ENCODE measurements at regions not wholly inside any gene's neighbourhood (a gene's known extent, or its start where the extent isn't known, plus 50 kb on each side); places are given as distances from the start of the nearest gene placed in this dataset.

- H3K36me3 ChIP-seq, result no peaks in the 10 kb centered on the region
- H3K9me3 ChIP-seq, result no peaks in the 10 kb centered on the region
- H3K4me3 ChIP-seq (ENCODE audit: low read depth in 1 of 2, low read length in 1 of 2), result no peak overlapping the region
- H3K4me1 ChIP-seq (ENCODE audit: control insufficient read depth in 1 of 2, insufficient read depth in 1 of 2, low read depth in 1 of 2, low read length in 1 of 2), result no peaks in the 10 kb centered on the region
- H3K27me3 ChIP-seq, result no peaks in the 10 kb centered on the region
- H3K27ac ChIP-seq, result no peak overlapping the region
- TF ChIP-seq CTCF (IDR thresholded peaks at IDR 0.05), result no peak
These were observed 72.6 kb upstream of the SPRY1 start for GRCh38 chr4:123323998-123324397.

- no peak overlapping the region for H3K27ac ChIP-seq
- no peaks in the 10 kb centered on the region for H3K4me1 ChIP-seq (ENCODE audit: control insufficient read depth in 1 of 2, insufficient read depth in 1 of 2, low read depth in 1 of 2, low read length in 1 of 2)
- H3K36me3 ChIP-seq, result no peaks in the 10 kb centered on the region
- H3K9me3 ChIP-seq, result no peaks in the 10 kb centered on the region
- no peak for TF ChIP-seq CTCF (IDR thresholded peaks at IDR 0.05)
- H3K4me3 ChIP-seq (ENCODE audit: low read depth in 1 of 2, low read length in 1 of 2), result no peak overlapping the region
- no peaks in the 10 kb centered on the region for H3K27me3 ChIP-seq
These were observed 71.3 kb upstream of the SPRY1 start for GRCh38 chr4:123325241-123325681.

- Histone ChIP-seq H3K4me1 (ENCODE audit: control insufficient read depth in 1 of 2, insufficient read depth in 1 of 2, low read depth in 1 of 2, low read length in 1 of 2) (no peaks in the 10 kb centered on the region), H3K4me3 (ENCODE audit: low read depth in 1 of 2, low read length in 1 of 2) (no peak overlapping the region), H3K36me3 (no peaks in the 10 kb centered on the region), H3K27me3 (no peaks in the 10 kb centered on the region), H3K9me3 (no peaks in the 10 kb centered on the region), H3K27ac (no peak overlapping the region)
- TF ChIP-seq CTCF (IDR thresholded peaks at IDR 0.05), result no peak
These were observed 69.2 kb upstream of the SPRY1 start for GRCh38 chr4:123327346-123327745.

- TF ChIP-seq CTCF (IDR thresholded peaks at IDR 0.05), result no peak
- H3K4me1 ChIP-seq (ENCODE audit: control insufficient read depth in 1 of 2, insufficient read depth in 1 of 2, low read depth in 1 of 2, low read length in 1 of 2), result no peaks in the 10 kb centered on the region
These were observed 68.7 kb upstream of the SPRY1 start for GRCh38 chr4:123327846-123328429.

GRCh38 chr4:123338715-123339114, 57.9 kb upstream of the SPRY1 start:
- Histone ChIP-seq H3K4me1 (ENCODE audit: control insufficient read depth in 1 of 2, insufficient read depth in 1 of 2, low read depth in 1 of 2, low read length in 1 of 2) (no peaks in the 10 kb centered on the region), H3K27me3 (no peaks in the 10 kb centered on the region), H3K36me3 (no peaks in the 10 kb centered on the region), H3K4me3 (ENCODE audit: low read depth in 1 of 2, low read length in 1 of 2) (no peak overlapping the region), H3K27ac (no peak overlapping the region), H3K9me3 (no peaks in the 10 kb centered on the region)
- no peak for TF ChIP-seq CTCF (IDR thresholded peaks at IDR 0.05)

More at GRCh38 chr4:123327846-123328429, 68.7 kb upstream of the SPRY1 start:
- no peak overlapping the region for H3K4me3 ChIP-seq (ENCODE audit: low read depth in 1 of 2, low read length in 1 of 2)
- no peaks in the 10 kb centered on the region for H3K9me3 ChIP-seq
- H3K36me3 ChIP-seq, result no peaks in the 10 kb centered on the region
- no peak overlapping the region for H3K27ac ChIP-seq
- H3K27me3 ChIP-seq, result no peaks in the 10 kb centered on the region
